RCC 7860 (cell line): ENCODE measurements at regions not wholly inside any gene's neighbourhood (a gene's known extent, or its start where the extent isn't known, plus 50 kb on each side); places are given as distances from the start of the nearest gene placed in this dataset.
"Not testable (repeated sequence)": the region's sequence is repeated elsewhere in the genome, so short reads cannot be mapped to it uniquely, and the experiment has no call there.

Experiments used
- DNase-seq: peaks from one replicate; pipeline ENCODE4 v3.0.0-alpha.2; 2015; ENCODE audit warnings: low spot score
- FAIRE-seq: peaks from 2 replicates; lab custom pipeline; 2012; peaks lifted over from hg19 to GRCh38; lab: Jason Lieb, UNC

GRCh38 chr7:125316466-125316865 lies 386.8 kb upstream of the POT1 start:
- no peak for DNase-seq
- FAIRE-seq: no peak

- FAIRE-seq (no peak), DNase-seq (no peak)
Observed at GRCh38 chr7:125299003-125299765, 369.6 kb upstream of the POT1 start.

- DNase-seq (no peak), FAIRE-seq (no peak)
Observed at GRCh38 chr7:125279961-125280360, 350.3 kb upstream of the POT1 start.

- no peak for DNase-seq
- FAIRE-seq: no peak
Observed at GRCh38 chr7:125278318-125278717, 348.7 kb upstream of the POT1 start.

- FAIRE-seq, DNase-seq: not testable (repeated sequence)
Observed at GRCh38 chr7:125274742-125275141, 345.1 kb upstream of the POT1 start.

- not testable (repeated sequence) for FAIRE-seq, DNase-seq
Observed at GRCh38 chr7:125264174-125264856, 334.7 kb upstream of the POT1 start.

GRCh38 chr7:125258876-125259417 lies 329.3 kb upstream of the POT1 start:
- FAIRE-seq, DNase-seq: not testable (repeated sequence)

- DNase-seq (no peak), FAIRE-seq (no peak)
Observed at GRCh38 chr7:125257617-125258016, 328.0 kb upstream of the POT1 start.

- FAIRE-seq (peak; percentile 84), DNase-seq (peak; percentile 25)
Observed at GRCh38 chr7:125256446-125256845, 326.8 kb upstream of the POT1 start.

- DNase-seq: no peak
- peak; percentile 25 for FAIRE-seq
Observed at GRCh38 chr7:125255810-125256209, 326.2 kb upstream of the POT1 start.

GRCh38 chr7:125254566-125254965 lies 324.9 kb upstream of the POT1 start:
- DNase-seq (no peak), FAIRE-seq (no peak)

GRCh38 chr7:125253452-125254190 lies 324.0 kb upstream of the POT1 start:
- FAIRE-seq (no peak), DNase-seq (peak; percentile 17)

- DNase-seq: no peak
- FAIRE-seq: no peak
Observed at GRCh38 chr7:125247514-125248098, 318.0 kb upstream of the POT1 start.

GRCh38 chr7:125246706-125247105 lies 317.1 kb upstream of the POT1 start:
- FAIRE-seq: no peak

GRCh38 chr7:125241548-125241947 lies 311.9 kb upstream of the POT1 start:
- no peak for FAIRE-seq
- DNase-seq: no peak

More at GRCh38 chr7:125246706-125247105, 317.1 kb upstream of the POT1 start:
- DNase-seq: no peak

- DNase-seq: no peak
- FAIRE-seq: no peak
Observed at GRCh38 chr7:125222596-125222995, 293.0 kb upstream of the POT1 start.

- no peak for DNase-seq
- FAIRE-seq: no peak
Observed at GRCh38 chr7:125218076-125218475, 288.5 kb upstream of the POT1 start.

GRCh38 chr7:125201002-125201401 lies 271.4 kb upstream of the POT1 start:
- DNase-seq (no peak), FAIRE-seq (no peak)

GRCh38 chr7:125197731-125198393 lies 268.2 kb upstream of the POT1 start:
- no peak for FAIRE-seq
- DNase-seq: no peak

- DNase-seq (no peak), FAIRE-seq (no peak)
Observed at GRCh38 chr7:125195156-125195555, 265.5 kb upstream of the POT1 start.
